HepG2 (cell line): ENCODE measurements at regions not wholly inside any gene's neighbourhood (a gene's known extent, or its start where the extent isn't known, plus 50 kb on each side); places are given as distances from the start of the nearest gene placed in this dataset.

Experiments used
- ARID3A ChIP-seq: IDR thresholded peaks from 2 replicates; pipeline ENCODE4 v1.6.1; 2012; ENCODE audit warnings: low read depth, low read length, improper control_type of control experiment
- ARNTL ChIP-seq: sonication (generic); formaldehyde crosslinking; IDR thresholded peaks from 2 replicates; pipeline ENCODE4 v1.4.0; 2020; ENCODE audit warnings: mild to moderate bottlenecking, missing genetic modification reagents
- CCDC6 ChIP-seq: sonication (generic); formaldehyde crosslinking; IDR thresholded peaks from 2 replicates; pipeline ENCODE4 v1.8.1; 2022; ENCODE audit warnings: mild to moderate bottlenecking, missing genetic modification reagents, moderate library complexity
- GABPB1 ChIP-seq: IDR thresholded peaks from 2 replicates; pipeline ENCODE4 v1.6.1; 2016; ENCODE audit warnings: mild to moderate bottlenecking, missing genetic modification reagents, moderate library complexity, missing compliant biosample characterization
- PAX8 ChIP-seq: sonication (generic); formaldehyde crosslinking; IDR thresholded peaks from 2 replicates; pipeline ENCODE4 v1.8.0; 2022; ENCODE audit warnings: mild to moderate bottlenecking, missing genetic modification reagents, borderline replicate concordance
- POLR2A ChIP-seq, 2 experiments: IDR thresholded peaks; 2 replicates each; pipeline ENCODE4 v1.6.1; 2011; ENCODE audit warnings: low read depth in 2 of 2, low read length in 2 of 2, mild to moderate bottlenecking in 1 of 2, moderate library complexity in 1 of 2; ENCODE audit not compliant: insufficient read depth in 1 of 2
- POLR2AphosphoS5 ChIP-seq: IDR thresholded peaks from 2 replicates; pipeline ENCODE4 v1.6.1; 2012; ENCODE audit warnings: low read depth, low read length
- RFX1 ChIP-seq: fragments of 450-650 bp; IDR thresholded peaks from 2 replicates; pipeline ENCODE4 v1.6.1; 2017
- ZBTB21 ChIP-seq: sonication (generic); formaldehyde crosslinking; IDR thresholded peaks from 2 replicates; pipeline ENCODE4 v1.4.0; 2020; ENCODE audit warnings: missing genetic modification reagents
- ZMAT5 ChIP-seq: sonication (generic); formaldehyde crosslinking; IDR thresholded peaks from 2 replicates; pipeline ENCODE4 v1.5.0; 2020; ENCODE audit warnings: mild to moderate bottlenecking, low read depth, missing genetic modification reagents, borderline replicate concordance
- ZNF335 ChIP-seq: sonication (generic); formaldehyde crosslinking; IDR thresholded peaks from 2 replicates; pipeline ENCODE4 v1.4.0; 2020; ENCODE audit warnings: missing genetic modification reagents
- ZNF468 ChIP-seq: sonication (generic); formaldehyde crosslinking; IDR thresholded peaks from 2 replicates; pipeline ENCODE4 v1.8.0; 2022; ENCODE audit warnings: mild to moderate bottlenecking, moderate library complexity, missing genetic modification reagents
- ZNF496 ChIP-seq: sonication (generic); formaldehyde crosslinking; IDR thresholded peaks from 2 replicates; pipeline ENCODE4 v1.8.1; 2023; ENCODE audit warnings: mild to moderate bottlenecking, moderate library complexity, missing genetic modification reagents; ENCODE audit not compliant: insufficient replicate concordance
- ZNF674 ChIP-seq: sonication (generic); formaldehyde crosslinking; IDR thresholded peaks from 2 replicates; pipeline ENCODE4 v1.5.0; 2020; ENCODE audit warnings: low read depth, mild to moderate bottlenecking, missing genetic modification reagents
- TF ChIP-seq, protein P1 (sequence below): IDR thresholded peaks from 2 replicates; pipeline ENCODE4 v1.6.1; 2016; ENCODE audit warnings: missing compliant biosample characterization, missing genetic modification reagents, borderline replicate concordance
- TF ChIP-seq, protein P2 (sequence below): sonication (generic); formaldehyde crosslinking; IDR thresholded peaks from one replicate; pipeline ENCODE4 v1.5.1; 2020; ENCODE audit warnings: mild to moderate bottlenecking, missing genetic modification reagents; ENCODE audit errors: not compliant biosample characterization

- TF ChIP-seq, protein P1, sequence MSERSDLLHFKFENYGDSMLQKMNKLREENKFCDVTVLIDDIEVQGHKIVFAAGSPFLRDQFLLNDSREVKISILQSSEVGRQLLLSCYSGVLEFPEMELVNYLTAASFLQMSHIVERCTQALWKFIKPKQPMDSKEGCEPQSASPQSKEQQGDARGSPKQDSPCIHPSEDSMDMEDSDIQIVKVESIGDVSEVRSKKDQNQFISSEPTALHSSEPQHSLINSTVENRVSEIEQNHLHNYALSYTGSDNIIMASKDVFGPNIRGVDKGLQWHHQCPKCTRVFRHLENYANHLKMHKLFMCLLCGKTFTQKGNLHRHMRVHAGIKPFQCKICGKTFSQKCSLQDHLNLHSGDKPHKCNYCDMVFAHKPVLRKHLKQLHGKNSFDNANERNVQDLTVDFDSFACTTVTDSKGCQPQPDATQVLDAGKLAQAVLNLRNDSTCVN: no peak; the same call in 1 of the 2 replicates
- no peak; the same call in 1 of the 2 replicates for TF ChIP-seq ARID3A
- TF ChIP-seq ZNF468: 0 out of 2 replicates have a peak, but pooled peaks have one; percentile 69
- TF ChIP-seq, protein P2, sequence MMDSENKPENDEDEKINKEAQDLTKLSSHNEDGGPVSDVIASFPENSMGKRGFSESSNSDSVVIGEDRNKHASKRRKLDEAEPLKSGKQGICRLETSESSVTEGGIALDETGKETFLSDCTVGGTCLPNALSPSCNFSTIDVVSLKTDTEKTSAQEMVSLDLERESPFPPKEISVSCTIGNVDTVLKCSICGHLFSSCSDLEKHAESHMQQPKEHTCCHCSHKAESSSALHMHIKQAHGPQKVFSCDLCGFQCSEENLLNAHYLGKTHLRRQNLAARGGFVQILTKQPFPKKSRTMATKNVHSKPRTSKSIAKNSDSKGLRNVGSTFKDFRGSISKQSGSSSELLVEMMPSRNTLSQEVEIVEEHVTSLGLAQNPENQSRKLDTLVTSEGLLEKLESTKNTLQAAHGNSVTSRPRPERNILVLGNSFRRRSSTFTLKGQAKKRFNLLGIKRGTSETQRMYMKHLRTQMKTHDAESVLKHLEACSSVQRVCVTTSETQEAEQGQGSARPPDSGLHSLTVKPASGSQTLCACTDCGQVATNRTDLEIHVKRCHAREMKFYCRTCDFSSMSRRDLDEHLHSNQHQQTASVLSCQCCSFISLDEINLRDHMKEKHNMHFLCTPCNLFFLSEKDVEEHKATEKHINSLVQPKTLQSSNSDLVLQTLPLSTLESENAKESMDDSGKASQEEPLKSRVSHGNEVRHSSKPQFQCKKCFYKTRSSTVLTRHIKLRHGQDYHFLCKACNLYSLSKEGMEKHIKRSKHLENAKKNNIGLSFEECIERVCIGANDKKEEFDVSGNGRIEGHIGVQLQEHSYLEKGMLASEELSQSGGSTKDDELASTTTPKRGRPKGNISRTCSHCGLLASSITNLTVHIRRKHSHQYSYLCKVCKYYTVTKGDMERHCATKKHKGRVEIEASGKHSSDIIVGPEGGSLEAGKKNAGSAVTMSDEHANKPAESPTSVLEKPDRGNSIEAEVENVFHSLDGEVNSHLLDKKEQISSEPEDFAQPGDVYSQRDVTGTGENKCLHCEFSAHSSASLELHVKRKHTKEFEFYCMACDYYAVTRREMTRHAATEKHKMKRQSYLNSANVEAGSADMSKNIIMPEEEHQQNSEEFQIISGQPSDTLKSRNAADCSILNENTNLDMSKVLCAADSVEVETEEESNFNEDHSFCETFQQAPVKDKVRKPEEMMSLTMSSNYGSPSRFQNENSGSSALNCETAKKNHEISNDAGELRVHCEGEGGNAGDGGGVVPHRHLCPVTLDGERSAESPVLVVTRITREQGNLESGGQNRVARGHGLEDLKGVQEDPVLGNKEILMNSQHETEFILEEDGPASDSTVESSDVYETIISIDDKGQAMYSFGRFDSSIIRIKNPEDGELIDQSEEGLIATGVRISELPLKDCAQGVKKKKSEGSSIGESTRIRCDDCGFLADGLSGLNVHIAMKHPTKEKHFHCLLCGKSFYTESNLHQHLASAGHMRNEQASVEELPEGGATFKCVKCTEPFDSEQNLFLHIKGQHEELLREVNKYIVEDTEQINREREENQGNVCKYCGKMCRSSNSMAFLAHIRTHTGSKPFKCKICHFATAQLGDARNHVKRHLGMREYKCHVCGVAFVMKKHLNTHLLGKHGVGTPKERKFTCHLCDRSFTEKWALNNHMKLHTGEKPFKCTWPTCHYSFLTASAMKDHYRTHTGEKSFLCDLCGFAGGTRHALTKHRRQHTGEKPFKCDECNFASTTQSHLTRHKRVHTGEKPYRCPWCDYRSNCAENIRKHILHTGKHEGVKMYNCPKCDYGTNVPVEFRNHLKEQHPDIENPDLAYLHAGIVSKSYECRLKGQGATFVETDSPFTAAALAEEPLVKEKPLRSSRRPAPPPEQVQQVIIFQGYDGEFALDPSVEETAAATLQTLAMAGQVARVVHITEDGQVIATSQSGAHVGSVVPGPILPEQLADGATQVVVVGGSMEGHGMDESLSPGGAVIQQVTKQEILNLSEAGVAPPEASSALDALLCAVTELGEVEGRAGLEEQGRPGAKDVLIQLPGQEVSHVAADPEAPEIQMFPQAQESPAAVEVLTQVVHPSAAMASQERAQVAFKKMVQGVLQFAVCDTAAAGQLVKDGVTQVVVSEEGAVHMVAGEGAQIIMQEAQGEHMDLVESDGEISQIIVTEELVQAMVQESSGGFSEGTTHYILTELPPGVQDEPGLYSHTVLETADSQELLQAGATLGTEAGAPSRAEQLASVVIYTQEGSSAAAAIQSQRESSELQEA (CRISPR knock-in tag): no peak
- TF ChIP-seq ZNF496: no peak
- peak; percentile 76 for TF ChIP-seq POLR2AphosphoS5
- TF ChIP-seq ARNTL (CRISPR knock-in tag): peak; percentile 75; the same call in 1 of the 2 replicates
- TF ChIP-seq CCDC6 (CRISPR knock-in tag): peak; percentile 70
- TF ChIP-seq GABPB1: peak; percentile 81
- TF ChIP-seq ZMAT5 (CRISPR knock-in tag): no peak
- peak; percentile 85 for TF ChIP-seq ZNF335 (CRISPR knock-in tag)
- no peak for TF ChIP-seq RFX1
- TF ChIP-seq ZBTB21: peak; percentile 53
- TF ChIP-seq POLR2A (IDR thresholded peaks at IDR 0.05; ENCODE audit: insufficient read depth in 1 of 2, low read depth in 2 of 2, low read length in 2 of 2): peak in 1 of 2 experiments; percentile 93; a peak in 2 of 4 replicates
- TF ChIP-seq PAX8: no peak
- no peak for TF ChIP-seq ZNF674
Observed at GRCh38 chr2:240250985-240251847, 110.8 kb upstream of the OTOS start (continued).
